Stimulated activated CD4-positive, alpha-beta T cell treated with anti-CD3 and anti-CD28 coated beads, Interleukin-2, amount 100 ng/mL, for 24 hours (primary cell): ENCODE measurements at regions not wholly inside any gene's neighbourhood (a gene's known extent, or its start where the extent isn't known, plus 50 kb on each side); places are given as distances from the start of the nearest gene placed in this dataset.
"Not testable (repeated sequence)": the region's sequence is repeated elsewhere in the genome, so short reads cannot be mapped to it uniquely, and the experiment has no call there.

ENCODE experiments used
- DNase-seq, 2 donors: peaks; one replicate each; pipeline ENCODE4 v3.0.0-alpha.2; 2020

- DNase-seq = no peak
These were observed 531.2 kb downstream of the PIK3C3 start for GRCh38 chr18:42486271-42486670.

- DNase-seq = no peak
These were observed 553.8 kb downstream of the PIK3C3 start for GRCh38 chr18:42508683-42509296.

DNA sequence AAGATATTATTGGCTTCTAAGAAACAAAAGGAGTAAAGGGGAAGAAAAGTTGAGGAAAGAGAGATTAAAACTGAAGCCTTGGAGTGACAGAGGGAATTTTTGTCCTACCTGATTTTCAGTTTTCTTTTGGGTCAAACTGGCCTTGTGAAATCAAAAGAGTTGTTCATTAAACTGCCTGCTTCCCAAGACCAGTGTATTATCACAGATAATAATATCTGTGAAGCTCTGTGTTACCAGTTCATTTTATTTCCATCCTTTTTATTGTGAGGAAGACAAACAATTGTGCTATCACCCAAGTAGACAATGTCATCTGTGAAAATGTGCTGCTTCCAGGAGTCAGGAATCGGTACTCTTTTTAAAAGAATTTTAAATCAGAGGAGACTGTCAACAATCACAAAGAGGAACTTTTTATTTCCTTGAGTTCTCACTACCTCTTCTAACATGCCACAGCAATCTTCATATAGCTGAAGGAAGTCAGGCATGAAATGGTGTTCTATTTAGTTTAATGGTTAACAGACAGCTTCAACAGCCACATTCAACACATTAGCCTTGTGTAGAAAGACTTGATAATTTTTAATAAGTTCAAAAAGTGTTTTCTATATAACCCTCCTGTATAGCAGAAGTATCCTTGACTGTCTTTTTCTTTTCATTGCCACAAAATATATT lies 554.8 kb downstream of the PIK3C3 start:
- DNase-seq = no peak

DNA sequence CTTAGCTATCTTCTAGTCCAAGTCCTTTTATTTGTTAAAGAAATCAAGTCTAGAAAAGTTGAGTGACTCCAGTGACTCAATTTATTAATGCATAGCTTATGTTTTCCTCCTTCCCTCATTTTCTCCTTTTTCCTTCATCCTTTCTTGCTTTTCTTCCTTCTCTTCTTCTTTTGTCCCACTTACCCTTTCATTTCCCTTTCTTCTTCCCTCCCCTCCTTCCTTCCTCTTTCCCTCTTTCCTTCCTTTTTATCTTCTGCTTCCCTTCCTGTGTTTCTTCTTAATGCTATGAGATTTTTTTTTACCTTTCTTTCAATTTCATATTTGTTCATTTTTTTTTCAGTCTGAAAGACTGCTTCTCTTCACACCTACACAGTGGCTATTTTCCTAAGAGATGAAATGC lies 555.5 kb downstream of the PIK3C3 start:
- no peak for DNase-seq

DNA sequence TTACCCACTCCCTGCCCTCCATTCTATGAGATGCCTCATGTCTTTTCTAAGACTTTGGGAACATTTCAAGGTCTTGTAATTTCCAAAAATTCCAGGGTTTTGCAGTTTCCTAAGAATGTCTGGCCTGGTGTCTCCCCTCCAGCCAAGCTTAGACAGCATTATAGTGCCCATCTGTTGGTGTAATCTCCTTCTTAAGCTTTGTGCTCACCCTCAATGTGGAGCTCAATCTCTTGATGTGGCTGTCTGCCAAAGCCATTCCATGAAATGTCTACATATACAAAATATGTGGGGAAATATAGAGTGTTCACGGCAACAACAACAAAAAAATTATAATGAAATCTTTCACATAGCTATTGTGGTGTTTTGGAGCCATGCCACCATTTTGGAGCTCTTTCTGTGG lies 558.4 kb downstream of the PIK3C3 start:
- no peak for DNase-seq

GRCh38 chr18:42514512-42514911 lies 559.5 kb downstream of the PIK3C3 start:
- DNase-seq = no peak

DNA sequence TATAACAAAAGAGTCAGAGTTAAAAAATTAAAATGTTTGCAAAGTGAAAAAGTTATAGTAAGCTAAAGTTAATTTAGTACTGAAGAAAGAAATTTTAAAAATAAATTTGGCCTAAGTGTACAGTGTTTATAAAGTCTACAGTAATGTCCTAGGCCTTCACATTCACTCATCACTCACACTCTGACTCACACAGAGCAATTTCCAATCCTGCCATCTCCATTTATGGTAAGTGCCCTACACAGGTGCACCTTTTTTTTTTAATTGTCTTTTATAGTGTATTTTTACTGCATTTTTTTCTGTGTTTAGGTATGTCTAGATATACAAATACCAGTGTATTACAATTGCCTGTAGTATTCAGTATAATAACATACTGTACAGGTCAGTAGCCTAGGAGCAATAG lies 562.9 kb downstream of the PIK3C3 start:
- DNase-seq = no peak

- not testable (repeated sequence) for DNase-seq
These were observed 563.3 kb downstream of the PIK3C3 start for GRCh38 chr18:42518331-42518730.

GRCh38 chr18:42520138-42520537 lies 565.1 kb downstream of the PIK3C3 start:
- DNase-seq = no peak

DNA sequence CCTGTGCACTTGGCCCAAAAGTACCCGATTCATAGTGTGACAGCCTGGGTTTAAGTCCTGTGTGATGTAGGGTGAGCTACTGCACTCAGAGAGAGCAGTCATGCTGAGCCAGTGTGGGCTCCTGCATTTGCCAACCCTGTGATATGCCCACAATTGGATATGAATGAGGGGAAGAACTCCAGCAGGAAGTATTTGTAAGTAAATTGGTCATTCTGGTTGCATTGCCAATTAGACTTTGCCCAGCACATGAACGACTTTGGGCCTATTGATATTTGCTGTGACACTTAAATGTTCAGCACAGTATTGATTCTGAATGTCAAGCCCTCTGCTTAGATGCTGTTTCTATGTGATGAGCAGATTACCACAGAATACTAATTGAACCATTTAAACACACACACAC lies 570.9 kb downstream of the PIK3C3 start:
- no peak for DNase-seq

DNA sequence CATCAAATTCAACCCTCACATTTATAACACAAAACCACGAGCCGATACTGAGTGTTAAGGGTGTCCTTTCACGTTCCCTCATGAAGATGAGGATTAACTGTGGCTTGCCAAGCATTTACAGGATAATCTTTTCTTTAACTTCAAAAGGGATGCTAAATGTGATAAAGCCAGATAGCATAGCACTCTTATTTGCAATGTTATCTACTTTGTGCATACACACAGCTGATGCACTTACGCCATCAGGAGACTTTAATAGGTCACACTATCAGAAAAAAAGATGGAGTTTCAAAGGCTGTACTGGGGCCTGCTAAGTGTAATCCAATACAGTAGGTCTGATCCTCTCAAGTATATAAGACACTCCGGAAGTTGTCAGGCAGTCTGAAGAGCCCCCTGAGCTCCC lies 572.7 kb downstream of the PIK3C3 start:
- no peak for DNase-seq

DNA sequence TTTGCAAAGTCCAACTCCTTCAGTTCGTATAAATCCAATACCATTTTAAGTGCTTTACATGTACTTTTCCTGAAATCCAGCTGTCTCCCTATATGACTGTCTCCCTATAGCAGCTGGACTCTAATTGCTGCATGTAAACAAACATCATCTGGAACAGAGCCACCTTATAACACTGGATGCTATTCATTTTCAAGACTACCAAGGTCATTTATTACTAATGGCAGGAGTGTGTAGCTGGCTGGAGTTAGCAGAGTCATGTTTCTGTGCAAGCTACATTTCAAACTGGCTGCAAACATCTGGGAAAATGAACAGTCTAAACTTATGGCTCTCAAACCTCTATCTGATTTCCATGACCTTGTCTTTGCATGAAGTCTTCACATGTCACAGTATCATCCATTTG lies 575.2 kb downstream of the PIK3C3 start:
- DNase-seq = no peak

DNA sequence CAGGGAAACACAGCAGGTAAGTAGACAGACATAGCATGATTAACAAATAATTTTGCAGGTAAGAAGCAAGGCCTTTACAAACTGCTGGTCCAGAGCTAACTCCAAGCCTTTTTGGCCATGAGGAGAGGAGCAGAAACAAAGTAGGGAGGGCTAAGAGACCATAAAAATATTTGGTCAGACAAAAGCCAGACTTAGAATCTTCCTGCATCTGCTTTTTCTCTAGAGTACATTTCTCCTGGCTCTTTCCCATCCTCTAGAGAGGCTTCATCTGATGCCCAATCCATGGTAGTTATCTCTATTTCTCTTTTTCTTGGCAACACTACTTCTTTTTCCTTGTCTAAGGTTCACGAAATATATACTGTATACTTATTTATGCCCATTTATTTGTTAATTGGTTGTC lies 577.1 kb downstream of the PIK3C3 start:
- no peak for DNase-seq

GRCh38 chr18:42533009-42533575 lies 578.1 kb downstream of the PIK3C3 start:
- DNase-seq = no peak

DNA sequence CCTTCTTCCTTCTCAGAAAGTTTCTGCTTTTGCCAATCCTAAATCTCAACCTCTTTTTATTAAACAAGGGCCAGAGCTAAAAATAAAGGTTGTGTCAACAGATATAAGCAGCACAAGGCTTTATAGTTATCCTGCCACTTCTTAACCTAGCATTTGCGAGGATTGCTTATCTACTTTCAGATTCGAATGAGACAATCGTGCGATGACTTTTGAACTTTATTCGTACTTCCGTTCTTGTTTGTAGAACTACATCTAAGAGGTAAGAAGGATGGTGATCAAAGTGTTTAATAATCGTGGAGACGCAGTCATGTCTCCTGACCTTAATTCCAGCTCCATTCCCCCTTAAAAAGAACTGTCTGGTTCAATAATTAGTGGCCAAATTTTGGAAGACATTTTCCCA lies 578.6 kb downstream of the PIK3C3 start:
- no peak for DNase-seq

DNA sequence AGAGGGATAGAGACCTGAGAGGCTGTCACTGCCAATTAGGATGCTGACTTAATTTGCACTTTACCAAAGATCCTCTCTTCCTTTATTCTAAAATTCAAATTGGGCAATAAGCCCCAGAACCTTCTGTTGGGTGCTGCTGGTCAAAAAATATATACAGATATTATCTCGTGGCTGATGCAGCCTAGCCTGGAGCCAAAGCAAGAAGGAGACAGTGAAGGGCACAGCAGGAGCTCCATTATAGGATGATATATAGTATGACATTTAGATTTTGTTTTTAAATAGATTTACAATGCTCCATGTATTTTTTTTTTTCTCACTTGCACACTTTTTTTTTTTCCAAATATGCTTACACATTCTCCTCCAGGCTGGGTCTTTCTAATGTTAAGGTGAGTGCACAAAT lies 579.3 kb downstream of the PIK3C3 start:
- no peak for DNase-seq

GRCh38 chr18:42536442-42536841 lies 579.0 kb downstream of the RIT2 start:
- DNase-seq = no peak

GRCh38 chr18:42537291-42537690 lies 578.2 kb downstream of the RIT2 start:
- no peak for DNase-seq

DNA sequence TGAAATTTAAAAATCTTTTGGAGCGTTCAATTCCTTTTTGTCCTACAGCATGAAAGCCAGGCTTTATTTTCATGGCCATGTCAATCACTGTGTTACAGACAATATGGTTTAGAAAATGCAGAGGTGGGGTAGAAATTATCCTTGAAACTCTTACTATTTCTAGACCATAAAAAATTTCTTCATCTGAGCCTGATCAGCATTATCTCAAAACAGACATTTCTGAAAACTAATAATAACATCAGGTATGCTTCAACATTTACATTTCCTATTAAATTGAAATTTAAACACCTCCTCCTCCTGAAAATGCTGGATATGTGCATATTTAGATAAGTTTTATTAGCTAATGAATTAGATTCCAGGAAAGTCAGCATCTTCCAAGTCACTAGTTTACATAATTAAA lies 570.6 kb downstream of the RIT2 start:
- DNase-seq = no peak

GRCh38 chr18:42545825-42546224 lies 569.7 kb downstream of the RIT2 start:
- DNase-seq = no peak

GRCh38 chr18:42548493-42548892 lies 567.0 kb downstream of the RIT2 start:
- no peak for DNase-seq

- DNase-seq = no peak
These were observed 565.9 kb downstream of the RIT2 start for GRCh38 chr18:42549596-42549995.

DNA sequence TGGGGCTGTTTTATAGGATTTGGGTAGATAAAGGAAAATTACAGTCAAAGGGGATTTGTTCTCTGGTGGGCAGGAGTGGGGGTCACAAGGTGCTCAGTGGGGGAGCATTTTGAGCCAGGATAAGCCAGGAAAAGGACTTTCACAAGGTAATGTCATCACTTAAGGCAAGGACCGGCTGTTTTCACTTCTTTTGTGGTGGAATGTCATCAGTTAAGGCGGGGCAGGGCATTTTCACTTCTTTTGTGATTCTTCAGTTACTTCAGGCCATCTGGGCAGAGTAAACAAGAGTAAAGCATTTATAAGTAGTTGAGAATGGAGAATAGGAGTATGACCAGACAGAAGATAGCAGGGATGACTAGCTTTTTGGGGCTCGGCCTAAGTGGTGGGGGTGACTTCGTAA lies 562.9 kb downstream of the RIT2 start:
- not testable (repeated sequence) for DNase-seq

DNA sequence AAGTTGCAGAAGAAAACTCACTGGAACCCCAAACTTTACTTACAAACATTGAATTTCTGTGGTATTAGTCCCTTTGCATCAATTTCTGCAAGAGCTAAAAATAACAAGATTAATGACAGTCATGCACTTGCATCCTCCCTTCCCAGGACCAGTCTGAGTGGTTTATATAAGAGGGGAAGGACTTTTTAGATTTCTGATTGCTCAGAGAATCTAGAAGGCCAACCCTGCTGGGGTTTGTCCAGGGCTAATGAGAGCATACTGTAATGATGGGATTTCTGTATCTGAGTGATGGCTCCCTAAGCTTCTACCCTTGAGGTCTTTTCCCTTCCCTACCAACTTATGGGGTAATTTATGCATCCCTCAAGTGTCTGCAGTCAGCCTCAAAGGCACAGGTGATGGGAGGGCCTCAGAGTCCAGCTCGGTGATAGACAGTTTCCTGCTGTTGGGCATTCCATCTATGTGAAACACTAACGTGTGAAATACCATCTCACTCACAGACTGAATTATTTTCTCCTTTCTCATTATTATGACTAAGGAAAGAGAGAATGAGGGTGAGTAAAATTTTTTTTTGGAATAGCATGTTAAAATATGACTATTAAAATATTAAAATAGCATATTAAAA lies 556.3 kb downstream of the RIT2 start:
- DNase-seq = no peak
